Caki2 (cell line): ENCODE measurements at regions not wholly inside any gene's neighbourhood (a gene's known extent, or its start where the extent isn't known, plus 50 kb on each side); places are given as distances from the start of the nearest gene placed in this dataset.

Source experiments
- DNase-seq: peaks from one replicate; pipeline ENCODE4 v3.0.0-alpha.2; 2015; ENCODE audit warnings: low read depth
- in situ Hi-C: cut with HindIII; loops from 2 replicates; pipeline ENCODE4 v1.10.0; 2016; ENCODE audit warnings: low sequenced_read_pairs, low pct_unique_long_range_greater_than_20kb, mixed read lengths

- no peak for DNase-seq
- in situ Hi-C loops, result no loop called here
These were observed 314.9 kb downstream of the MZT1 start for GRCh38 chr13:72412481-72412880.

- DNase-seq, result no peak
- in situ Hi-C loops, result no loop called here
These were observed 322.0 kb downstream of the MZT1 start for GRCh38 chr13:72405441-72405840.

- in situ Hi-C loops, result no loop called here
- DNase-seq, result no peak
These were observed 323.9 kb downstream of the MZT1 start for GRCh38 chr13:72403396-72404010.

- DNase-seq, result no peak
- in situ Hi-C loops, result no loop called here
These were observed 326.6 kb downstream of the MZT1 start for GRCh38 chr13:72400856-72401255.

- no peak for DNase-seq
- in situ Hi-C loops, result no loop called here
These were observed 328.1 kb downstream of the MZT1 start for GRCh38 chr13:72399351-72399750.

GRCh38 chr13:72397265-72397664 is 330.2 kb downstream of the MZT1 start:
- no peak for DNase-seq
- in situ Hi-C loops, result no loop called here

- in situ Hi-C loops, result no loop called here
- peak; percentile 78 for DNase-seq
These were observed 336.5 kb downstream of the MZT1 start for GRCh38 chr13:72390909-72391308.

- in situ Hi-C loops, result no loop called here
- no peak for DNase-seq
These were observed 341.2 kb downstream of the MZT1 start for GRCh38 chr13:72386138-72386684.

- in situ Hi-C loops, result no loop called here
- no peak for DNase-seq
These were observed 342.6 kb downstream of the MZT1 start for GRCh38 chr13:72384879-72385278.

GRCh38 chr13:72384186-72384823 is 343.1 kb downstream of the MZT1 start:
- in situ Hi-C loops, result no loop called here
- DNase-seq, result no peak

- in situ Hi-C loops, result no loop called here
- no peak for DNase-seq
These were observed 343.8 kb downstream of the MZT1 start for GRCh38 chr13:72383646-72384045.

GRCh38 chr13:72379581-72379980 is 347.8 kb downstream of the MZT1 start:
- no peak for DNase-seq
- in situ Hi-C loops, result no loop called here

GRCh38 chr13:72368031-72368430 is 359.4 kb downstream of the MZT1 start:
- DNase-seq, result no peak
- in situ Hi-C loops, result no loop called here

- in situ Hi-C loops, result no loop called here
- no peak for DNase-seq
These were observed 380.7 kb downstream of the MZT1 start for GRCh38 chr13:72346716-72347115.

GRCh38 chr13:72342364-72342763 is 385.1 kb downstream of the MZT1 start:
- in situ Hi-C loops, result no loop called here
- no peak for DNase-seq

- in situ Hi-C loops, result no loop called here
- no peak for DNase-seq
These were observed 385.5 kb downstream of the MZT1 start for GRCh38 chr13:72341904-72342303.

GRCh38 chr13:72317346-72318109 is 409.9 kb downstream of the MZT1 start:
- in situ Hi-C loops, result no loop called here

GRCh38 chr13:72316716-72317115 is 410.7 kb downstream of the MZT1 start:
- in situ Hi-C loops, result no loop called here
- no peak for DNase-seq

More at GRCh38 chr13:72317346-72318109, 409.9 kb downstream of the MZT1 start:
- no peak for DNase-seq

- no peak for DNase-seq
- in situ Hi-C loops, result no loop called here
These were observed 412.1 kb downstream of the MZT1 start for GRCh38 chr13:72315312-72315711.
